Stimulated activated CD8-positive, alpha-beta memory T cell treated with anti-CD3 and anti-CD28 coated beads, Interleukin-4, amount 100 ng/mL, for 1 hour (primary cell): ENCODE measurements at regions not wholly inside any gene's neighbourhood (a gene's known extent, or its start where the extent isn't known, plus 50 kb on each side); places are given as distances from the start of the nearest gene placed in this dataset.
"Not testable (repeated sequence)": the region's sequence is repeated elsewhere in the genome, so short reads cannot be mapped to it uniquely, and the experiment has no call there.

Experiments used
- DNase-seq, 2 donors: peaks; one replicate each; pipeline ENCODE4 v3.0.0-alpha.2; 2020; ENCODE audit warnings: low read depth in 2 of 2, low spot score in 1 of 2

DNA sequence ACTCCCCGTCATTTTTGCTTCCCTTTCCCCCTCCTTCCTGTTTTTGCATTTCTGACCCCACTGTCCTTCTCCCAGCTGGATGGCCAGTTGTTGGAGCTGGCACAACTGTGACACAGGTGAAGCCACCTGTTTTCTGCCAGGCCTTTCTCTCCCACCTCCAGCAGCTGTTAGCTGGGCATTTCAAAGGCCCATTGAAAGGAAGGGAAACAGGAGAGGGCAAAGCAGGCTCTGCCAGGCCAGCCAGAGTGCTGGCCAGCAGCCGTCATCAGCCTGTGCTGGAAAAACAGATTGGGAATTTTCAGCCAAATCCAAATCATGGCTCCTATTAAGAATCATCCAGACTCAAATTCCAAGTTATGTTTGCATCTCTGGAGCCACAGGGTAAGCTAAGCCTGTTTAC is 155.2 kb upstream of the C2CD4B start:
- DNase-seq: no peak

- no peak for DNase-seq
These were observed 158.3 kb upstream of the C2CD4B start for GRCh38 chr15:62323353-62323890.

DNA sequence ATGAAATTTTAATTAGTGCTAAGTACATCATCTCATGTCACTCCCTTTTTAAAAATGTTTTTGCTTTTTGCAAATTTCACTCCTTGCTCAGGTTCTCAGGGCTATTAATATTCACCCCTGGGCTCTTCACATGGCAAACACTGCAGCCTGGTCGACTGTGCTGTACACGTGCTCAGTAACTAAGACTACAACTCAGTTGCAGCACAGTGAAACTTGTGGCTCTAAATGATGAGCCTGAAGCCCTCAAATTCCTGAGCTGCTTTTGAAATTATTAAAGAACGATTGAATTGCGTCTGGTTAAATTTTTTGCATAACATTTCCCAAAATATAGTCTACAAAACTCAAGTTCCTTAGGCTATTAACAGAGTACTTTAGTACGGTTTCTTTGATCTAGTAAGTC is 159.3 kb upstream of the C2CD4B start:
- DNase-seq: no peak

GRCh38 chr15:62325597-62325996 is 160.5 kb upstream of the C2CD4B start:
- no peak for DNase-seq

DNA sequence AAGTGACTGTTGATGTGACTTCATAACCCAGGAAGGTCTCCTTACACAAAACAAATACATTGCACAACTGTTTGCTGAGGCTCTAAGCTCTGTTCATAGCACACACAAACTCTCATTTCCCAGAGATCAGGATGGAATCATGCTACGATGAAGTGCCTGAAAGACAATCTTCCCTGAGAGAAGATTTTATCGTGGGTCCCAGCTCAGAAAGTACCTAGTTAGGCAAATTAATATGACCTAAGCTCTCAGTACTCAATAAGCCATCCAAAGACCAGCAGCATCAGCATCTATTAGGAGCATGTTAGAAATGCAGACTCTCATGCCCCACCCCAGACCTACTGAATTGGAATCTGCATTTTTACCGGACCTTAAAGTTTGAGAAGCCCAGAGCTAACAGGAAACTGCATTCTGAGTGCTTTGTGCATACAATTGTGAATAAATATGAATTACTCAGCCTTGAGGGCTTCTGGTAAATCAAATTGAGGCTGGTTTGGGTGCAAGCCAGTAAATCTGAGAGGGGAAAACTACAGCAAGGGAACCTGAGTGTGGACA is 161.5 kb upstream of the C2CD4B start:
- no peak for DNase-seq

GRCh38 chr15:62327406-62327805 is 162.3 kb upstream of the C2CD4B start:
- no peak for DNase-seq

GRCh38 chr15:62332472-62332871 is 167.4 kb upstream of the C2CD4B start:
- not testable (repeated sequence) for DNase-seq

DNA sequence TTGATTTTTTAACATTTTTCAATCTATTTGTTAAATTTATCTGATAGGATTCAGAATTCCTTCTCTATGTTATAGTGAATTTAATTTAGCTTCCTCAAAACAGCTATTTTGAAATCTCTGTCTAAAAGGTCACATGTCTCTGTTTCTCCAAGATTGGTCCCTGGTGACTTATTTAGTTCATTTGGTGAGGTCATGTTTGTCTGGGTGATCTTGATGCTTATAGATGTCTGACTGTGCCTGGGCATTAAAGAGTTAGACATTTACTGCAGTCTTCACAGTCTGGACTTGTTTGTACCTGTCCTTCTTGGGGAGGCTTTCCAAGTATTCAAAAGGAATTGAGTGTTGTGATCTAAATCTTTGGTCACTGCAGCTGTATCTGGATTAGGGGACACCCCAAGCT is 169.5 kb upstream of the C2CD4B start:
- no peak for DNase-seq

GRCh38 chr15:62337934-62338333 is 172.8 kb upstream of the C2CD4B start:
- DNase-seq: no peak

DNA sequence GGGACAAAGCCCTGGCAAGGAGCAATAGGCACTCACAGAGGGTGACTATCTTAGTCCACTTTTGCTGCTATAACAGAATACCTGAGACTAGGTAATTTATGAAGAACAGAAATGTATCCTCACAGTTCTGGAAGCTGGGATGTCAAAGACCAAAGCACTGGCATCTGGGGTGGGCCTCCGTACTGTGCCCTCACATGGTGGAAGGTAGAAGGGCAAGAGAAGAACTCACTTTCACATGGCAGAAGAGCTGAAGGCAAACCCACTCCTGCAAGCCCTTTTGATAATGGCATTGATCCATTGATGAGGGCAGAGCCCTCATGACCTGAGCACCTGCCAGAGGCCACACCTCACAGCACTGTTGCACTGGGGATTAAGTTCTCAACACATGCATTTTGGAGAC is 173.4 kb upstream of the C2CD4B start:
- no peak for DNase-seq

GRCh38 chr15:62342959-62343358 is 177.9 kb upstream of the C2CD4B start:
- DNase-seq: no peak

- no peak for DNase-seq
These were observed 178.3 kb upstream of the C2CD4B start for GRCh38 chr15:62343397-62343796.

GRCh38 chr15:62344806-62345539 is 179.9 kb upstream of the C2CD4B start:
- peak in 1 of 2 donors; percentile 12 for DNase-seq

GRCh38 chr15:62346168-62346567 is 181.1 kb upstream of the C2CD4B start:
- no peak for DNase-seq

- DNase-seq: no peak
These were observed 183.0 kb upstream of the C2CD4B start for GRCh38 chr15:62348118-62348517.

- no peak for DNase-seq
These were observed 183.5 kb upstream of the C2CD4B start for GRCh38 chr15:62348623-62349022.

DNA sequence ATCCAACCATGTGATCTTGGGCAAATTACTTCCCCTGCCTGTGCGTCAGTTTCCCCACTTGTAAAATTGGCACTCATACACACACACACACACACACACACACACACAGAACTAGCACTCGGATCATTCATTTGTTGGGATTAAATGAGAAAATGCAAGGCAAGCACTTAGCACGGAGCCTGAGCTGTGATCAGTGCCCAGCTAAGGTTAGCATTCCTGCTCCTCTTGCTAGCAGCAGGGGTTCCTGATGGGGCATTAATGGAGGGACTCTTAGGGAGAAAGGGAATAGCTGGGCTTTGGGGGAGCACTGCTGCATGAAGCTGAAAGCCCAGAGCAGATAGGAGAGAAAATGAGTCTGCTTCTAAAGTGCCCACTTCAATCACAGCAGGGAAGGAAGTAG is 187.7 kb upstream of the C2CD4B start:
- no peak for DNase-seq

GRCh38 chr15:62357431-62357830 is 192.3 kb upstream of the C2CD4B start:
- no peak for DNase-seq

- no peak for DNase-seq
These were observed 194.3 kb upstream of the C2CD4B start for GRCh38 chr15:62359416-62359815.

DNA sequence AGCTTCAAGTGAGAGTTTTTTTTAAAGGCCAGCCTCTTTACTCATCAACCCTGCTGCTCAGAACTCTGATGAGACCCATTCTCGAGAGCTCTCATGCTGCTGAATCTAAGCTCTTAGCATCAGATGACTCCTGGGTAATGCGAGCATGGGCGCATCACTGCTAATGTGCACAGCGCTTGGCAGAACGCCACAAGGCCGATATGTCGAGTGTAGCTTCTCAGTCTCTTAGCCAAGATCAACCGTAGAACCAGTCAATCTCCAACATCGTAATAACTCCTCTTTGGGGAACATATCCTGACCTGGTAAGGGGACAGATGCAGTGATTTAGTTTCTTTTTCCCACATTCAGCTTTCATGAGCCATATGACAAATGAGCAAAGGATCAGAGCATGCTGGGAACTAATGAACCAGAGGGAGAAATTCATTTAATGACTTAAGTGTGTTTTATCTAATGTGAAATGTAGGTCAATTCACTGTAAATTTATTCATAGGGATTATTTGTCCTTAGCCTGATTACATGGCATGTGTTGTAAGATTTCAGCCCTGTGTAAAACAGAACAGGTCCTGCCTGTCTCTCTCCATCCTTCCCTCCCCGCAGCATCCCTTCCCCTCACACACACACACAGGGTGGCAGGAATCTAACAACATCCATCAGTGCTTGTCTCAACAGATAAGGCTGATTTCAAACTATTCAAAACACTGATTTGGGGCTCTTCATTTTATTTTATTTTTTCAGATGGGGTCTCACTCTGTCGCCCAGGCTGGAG is 195.4 kb upstream of the C2CD4B start:
- no peak for DNase-seq

- DNase-seq: no peak
These were observed 197.1 kb upstream of the C2CD4B start for GRCh38 chr15:62362144-62362543.

DNA sequence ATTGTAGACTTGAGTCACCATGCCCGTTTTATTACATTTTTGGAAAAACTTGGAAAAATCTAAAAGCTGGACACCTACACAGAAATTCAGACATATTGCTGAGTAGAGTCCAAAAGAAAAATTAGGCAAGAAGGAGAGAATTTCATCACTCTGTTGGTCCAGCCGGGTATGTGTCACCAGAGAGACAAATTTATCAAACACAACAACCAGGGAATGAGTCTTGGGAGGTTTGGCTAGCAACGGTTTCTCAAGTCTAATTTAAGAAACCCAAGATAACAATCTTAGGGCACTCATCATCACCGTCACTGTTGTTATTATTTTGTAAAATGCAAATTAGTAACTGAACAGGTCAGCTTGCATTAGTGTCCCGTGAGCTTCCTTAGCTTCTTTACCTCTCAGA is 197.5 kb upstream of the C2CD4B start:
- DNase-seq: no peak
